Peyer's patch (tissue), 4 donors: ENCODE measurements at regions not wholly inside any gene's neighbourhood (a gene's known extent, or its start where the extent isn't known, plus 50 kb on each side); places are given as distances from the start of the nearest gene placed in this dataset.

Source experiments
- DNase-seq, 3 donors: peaks; one replicate each; pipeline ENCODE4 v3.0.0-alpha.2; 2017 to 2019
- H3K27ac ChIP-seq, 4 donors: fragments of 200-600 bp; sonication (generic); one replicate each; pipeline ENCODE4 v1.5.1; 2016 to 2019
- H3K27me3 ChIP-seq, 2 donors: fragments of 200-600 bp; sonication (generic); one replicate each; pipeline ENCODE4 v1.5.1; 2019
- H3K36me3 ChIP-seq, 3 donors: fragments of 200-600 bp; sonication (generic); one replicate each; pipeline ENCODE4 v1.5.1; 2016 to 2019
- H3K4me1 ChIP-seq, 4 donors: fragments of 200-600 bp; sonication (generic); one replicate each; pipeline ENCODE4 v1.5.1; 2016 to 2019
- H3K4me3 ChIP-seq, 4 donors: fragments of 200-600 bp; sonication (generic); 1 replicate in 3 of 4; 2 replicates in 1 of 4; pipeline ENCODE4 v1.5.1; 2016 to 2019; ENCODE audit warnings: mild to moderate bottlenecking in 1 of 4
- H3K9me3 ChIP-seq, 4 donors: fragments of 200-600 bp; sonication (generic); one replicate each; pipeline ENCODE4 v1.5.1; 2016 to 2019; ENCODE audit warnings: mild to moderate bottlenecking in 1 of 4
- CTCF ChIP-seq, 6 experiments: fragments of 450-650 bp in 4 of 6; fragments of 200-600 bp in 2 of 6; sonication (generic) in 1 of 6; IDR thresholded peaks; one replicate each; pipeline ENCODE4 v1.5.1; 2017 to 2019; ENCODE audit warnings: antibody characterized with exemption in 6 of 6, mild to moderate bottlenecking in 3 of 6, moderate library complexity in 1 of 6
- POLR2A ChIP-seq, 2 donors: fragments of 450-650 bp; IDR thresholded peaks; one replicate each; pipeline ENCODE4 v1.5.1; 2017; ENCODE audit warnings: antibody characterized with exemption in 2 of 2, mild to moderate bottlenecking in 2 of 2, moderate library complexity in 2 of 2

GRCh38 chr14:73778736-73779135, 64.6 kb upstream of the PNMA1 start:
- H3K4me1 ChIP-seq = peaks cover 1 to 55% (median 23%) of the 10 kb centered on the region in 4 donors
- peaks cover 0 to 7% (median 0%) of the 10 kb centered on the region in 3 donors for H3K36me3 ChIP-seq

DNA sequence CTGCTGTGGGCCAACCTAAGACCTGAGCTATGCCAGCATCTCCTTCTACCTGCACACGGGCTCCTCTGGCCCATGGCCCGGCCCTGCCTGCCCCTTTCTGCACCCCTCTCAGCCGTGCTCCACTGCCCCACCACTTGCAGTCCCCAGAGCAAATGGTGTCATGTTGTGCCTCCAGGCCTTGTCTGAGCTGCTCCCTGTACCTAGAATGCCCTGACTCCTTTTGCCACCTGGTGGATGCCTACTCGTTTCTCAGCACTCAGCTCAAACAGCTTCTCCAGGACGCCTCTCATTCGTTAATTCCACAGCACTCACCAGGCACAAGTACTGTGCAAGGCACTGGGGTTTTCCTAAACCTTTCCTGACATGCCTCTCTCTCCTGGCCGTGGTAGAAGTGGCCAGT, 63.2 kb upstream of the PNMA1 start:
- Histone ChIP-seq H3K36me3 (peaks cover 0 to 5% (median 0%) of the 10 kb centered on the region in 3 donors), H3K4me1 (peaks cover 0 to 43% (median 16%) of the 10 kb centered on the region in 4 donors), H3K9me3 (no peaks in the 10 kb centered on the region), H3K27me3 (no peaks in the 10 kb centered on the region), H3K27ac (no peak overlapping the region), H3K4me3 (no peak overlapping the region)
- peak in 1 of 3 donors; percentile 32 for DNase-seq
- TF ChIP-seq POLR2A (IDR thresholded peaks at IDR 0.05) (no peak), CTCF (IDR thresholded peaks at IDR 0.05) (peak in 2 of 6 experiments; percentile 15 to 31)

More at GRCh38 chr14:73778736-73779135, 64.6 kb upstream of the PNMA1 start:
- TF ChIP-seq POLR2A (IDR thresholded peaks at IDR 0.05) = no peak
- TF ChIP-seq CTCF (IDR thresholded peaks at IDR 0.05) = no peak
- no peak overlapping the region for H3K4me3 ChIP-seq
- H3K27ac ChIP-seq = peak overlapping the region in 1 of 4 donors; percentile 42
- no peak for DNase-seq
- no peaks in the 10 kb centered on the region for H3K27me3 ChIP-seq
- no peaks in the 10 kb centered on the region for H3K9me3 ChIP-seq

GRCh38 chr14:73776194-73776537, 62.0 kb upstream of the PNMA1 start:
- Histone ChIP-seq H3K4me1 (peaks cover 5 to 53% (median 25%) of the 10 kb centered on the region in 4 donors), H3K27me3 (no peaks in the 10 kb centered on the region), H3K27ac (peak overlapping the region in 2 of 4 donors; percentile 15 to 25), H3K9me3 (no peaks in the 10 kb centered on the region), H3K36me3 (peaks cover 0 to 3% (median 0%) of the 10 kb centered on the region in 3 donors), H3K4me3 (no peak overlapping the region)
- TF ChIP-seq CTCF (IDR thresholded peaks at IDR 0.05) = no peak
- TF ChIP-seq POLR2A (IDR thresholded peaks at IDR 0.05) = no peak
- DNase-seq = no peak

DNA sequence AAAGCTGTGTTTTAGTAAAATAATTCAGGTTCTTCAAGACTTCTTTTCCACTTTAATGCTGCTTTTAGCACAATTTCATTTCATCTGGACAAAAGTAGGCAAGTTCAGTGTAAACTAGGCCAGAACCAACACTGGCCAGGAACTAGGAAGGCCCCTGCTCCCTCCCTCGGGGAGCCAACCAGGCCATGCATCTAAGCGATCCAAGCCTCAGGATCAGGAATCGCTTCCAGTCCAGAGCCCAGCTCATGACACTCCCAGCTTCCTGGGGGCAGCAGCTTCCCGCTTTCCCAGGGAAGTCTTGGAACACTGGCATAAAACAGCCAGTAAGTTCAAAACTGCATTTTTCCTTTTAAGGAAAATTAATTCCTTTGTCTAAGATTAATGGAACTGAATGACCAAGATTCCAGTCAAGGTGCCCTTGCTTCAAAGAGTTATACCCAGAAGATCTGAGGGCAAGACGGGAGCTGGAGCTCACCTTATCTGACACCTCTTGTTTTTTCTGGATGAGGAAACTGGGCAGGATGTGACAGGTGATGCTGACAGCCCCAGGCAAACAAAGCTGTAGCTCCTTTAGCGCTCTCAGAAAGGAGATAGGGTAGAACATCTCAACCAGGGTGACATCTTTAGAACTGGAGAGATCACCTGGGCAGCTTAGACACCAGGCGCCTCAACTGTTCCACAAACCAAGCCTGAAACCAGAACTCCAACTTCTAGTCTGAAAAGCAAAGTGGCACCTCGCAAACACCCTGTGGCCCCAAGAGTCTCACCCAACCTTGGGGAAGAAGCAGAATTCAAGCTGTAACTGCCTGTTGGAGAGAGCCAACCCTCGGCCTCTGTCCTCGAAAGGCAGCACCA, 61.4 kb upstream of the PNMA1 start:
- DNase-seq = no peak
- H3K27ac ChIP-seq = peak overlapping the region in 3 of 4 donors; percentile 15 to 87 (median 22)
- no peak for TF ChIP-seq CTCF (IDR thresholded peaks at IDR 0.05)
- H3K4me3 ChIP-seq = no peak overlapping the region
- H3K36me3 ChIP-seq = peaks cover 0 to 3% (median 0%) of the 10 kb centered on the region in 3 donors
- no peaks in the 10 kb centered on the region for H3K27me3 ChIP-seq
- no peaks in the 10 kb centered on the region for H3K9me3 ChIP-seq
- peaks cover 11 to 59% (median 30%) of the 10 kb centered on the region in 4 donors for H3K4me1 ChIP-seq

- Histone ChIP-seq H3K4me1 (peaks cover 11 to 63% (median 36%) of the 10 kb centered on the region in 4 donors), H3K9me3 (no peaks in the 10 kb centered on the region), H3K27ac (peak overlapping the region in 3 of 4 donors; percentile 37 to 87 (median 45)), H3K4me3 (no peak overlapping the region), H3K36me3 (no peaks in the 10 kb centered on the region), H3K27me3 (no peaks in the 10 kb centered on the region)
- TF ChIP-seq CTCF (IDR thresholded peaks at IDR 0.05) = no peak
- TF ChIP-seq POLR2A (IDR thresholded peaks at IDR 0.05) = no peak
- DNase-seq = no peak
These were observed 60.5 kb upstream of the PNMA1 start for GRCh38 chr14:73774671-73775070.
